Neural cell (in vitro differentiated cells): ENCODE measurements at regions not wholly inside any gene's neighbourhood (a gene's known extent, or its start where the extent isn't known, plus 50 kb on each side); places are given as distances from the start of the nearest gene placed in this dataset.

Source experiments
- H2AFZ ChIP-seq: fragments of 200-600, 300-800 bp; sonication (generic), shearing (Covaris generic); 2 replicates; pipeline ENCODE4 v1.6.0; 2014; ENCODE audit warnings: low read depth, mild to moderate bottlenecking, antibody characterized with exemption, low read length, moderate library complexity
- H3F3A ChIP-seq: fragments of 200-600 bp; shearing (Covaris generic); 2 replicates; pipeline ENCODE4 v1.6.1; 2016; ENCODE audit warnings: mild to moderate bottlenecking, moderate library complexity, mixed read lengths, antibody characterized with exemption, low read length; ENCODE audit not compliant: insufficient read depth, poor library complexity, severe bottlenecking
- H3K27ac ChIP-seq: fragments of 200-600, 300-800 bp; sonication (generic), shearing (Covaris generic); 2 replicates; pipeline ENCODE4 v1.5.1; 2014; ENCODE audit warnings: mild to moderate bottlenecking, low read length, moderate library complexity
- H3K27me3 ChIP-seq: fragments of 300-800, 200-600 bp; sonication (generic), shearing (Covaris generic); 2 replicates; pipeline ENCODE4 v1.6.0; 2014; ENCODE audit warnings: mild to moderate bottlenecking, low read depth, low read length, moderate library complexity; ENCODE audit not compliant: insufficient read depth
- H3K36me3 ChIP-seq: fragments of 300-800, 200-600 bp; sonication (generic), shearing (Covaris generic); 2 replicates; pipeline ENCODE4 v1.5.1; 2014; ENCODE audit warnings: mild to moderate bottlenecking, antibody characterized with exemption, low read length, moderate library complexity; ENCODE audit not compliant: insufficient read depth
- H3K4me2 ChIP-seq: fragments of 300-800, 200-600 bp; sonication (generic), shearing (Covaris generic); 2 replicates; pipeline ENCODE4 v1.6.0; 2014; ENCODE audit warnings: mild to moderate bottlenecking, low read length
- H3K4me3 ChIP-seq: fragments of 300-800, 200-600 bp; sonication (generic), shearing (Covaris generic); 2 replicates; pipeline ENCODE4 v1.5.1; 2014; ENCODE audit warnings: mild to moderate bottlenecking, low read length, moderate library complexity
- H3K79me2 ChIP-seq: fragments of 200-600 bp; shearing (Covaris generic); replicated peaks from 2 replicates; pipeline ENCODE4 v1.6.0; 2014; ENCODE audit warnings: mild to moderate bottlenecking, low read length, moderate library complexity; ENCODE audit not compliant: insufficient read depth
- H3K9ac ChIP-seq: fragments of 300-800, 200-600 bp; sonication (generic), shearing (Covaris generic); 2 replicates; pipeline ENCODE4 v1.6.1; 2016; ENCODE audit warnings: mild to moderate bottlenecking, low read length, mixed read lengths
- H3K9me2 ChIP-seq: fragments of 200-600 bp; shearing (Covaris generic); 2 replicates; pipeline ENCODE4 v1.6.1; 2016; ENCODE audit warnings: mild to moderate bottlenecking, low read length, mixed read lengths; ENCODE audit not compliant: insufficient read depth
- H3K9me3 ChIP-seq: fragments of 200-600, 300-800 bp; sonication (generic), shearing (Covaris generic); 2 replicates; pipeline ENCODE4 v1.6.1; 2016; ENCODE audit warnings: mild to moderate bottlenecking, mixed run types, low read length, moderate library complexity, mixed read lengths
- H4K20me1 ChIP-seq: fragments of 200-600 bp; shearing (Covaris generic); 2 replicates; pipeline ENCODE4 v1.6.1; 2016; ENCODE audit warnings: mild to moderate bottlenecking, mixed run types; ENCODE audit not compliant: insufficient read depth
- CTCF ChIP-seq: fragments of 450-650 bp; IDR thresholded peaks from 2 replicates; pipeline ENCODE4 v1.5.1; 2014; ENCODE audit warnings: antibody characterized with exemption, mild to moderate bottlenecking, moderate library complexity; ENCODE audit not compliant: poor library complexity, severe bottlenecking
- EP300 ChIP-seq: fragments of 450-650 bp; conservative IDR thresholded peaks from 2 replicates; pipeline ENCODE4 v1.6.1; 2014; ENCODE audit warnings: antibody characterized with exemption, mild to moderate bottlenecking, moderate library complexity; ENCODE audit not compliant: poor library complexity, severe bottlenecking
- EZH2 ChIP-seq: fragments of 200-600, 300-800 bp; shearing (Covaris generic), sonication (generic); IDR thresholded peaks from 2 replicates; pipeline ENCODE4 v1.6.1; 2014; ENCODE audit warnings: antibody characterized with exemption, low read length, borderline replicate concordance, mild to moderate bottlenecking; ENCODE audit not compliant: insufficient read depth, poor library complexity, severe bottlenecking
- MXI1 ChIP-seq: fragments of 450-650 bp; conservative IDR thresholded peaks from 2 replicates; pipeline ENCODE4 v1.6.1; 2014; ENCODE audit warnings: antibody characterized with exemption, mild to moderate bottlenecking; ENCODE audit not compliant: poor library complexity, severe bottlenecking
- POLR2AphosphoS5 ChIP-seq: IDR thresholded peaks from 2 replicates; pipeline ENCODE4 v1.6.1; 2012
- RAD21 ChIP-seq: fragments of 450-650 bp; conservative IDR thresholded peaks from 2 replicates; pipeline ENCODE4 v1.6.1; 2014; ENCODE audit warnings: antibody characterized with exemption, mild to moderate bottlenecking, moderate library complexity
- REST ChIP-seq: IDR thresholded peaks from 2 replicates; pipeline ENCODE4 v1.6.1; 2012; ENCODE audit warnings: borderline replicate concordance
- SMC3 ChIP-seq: fragments of 450-650 bp; conservative IDR thresholded peaks from 2 replicates; pipeline ENCODE4 v1.6.1; 2014; ENCODE audit warnings: antibody characterized with exemption, mild to moderate bottlenecking, moderate library complexity; ENCODE audit not compliant: poor library complexity
- TAF1 ChIP-seq: IDR thresholded peaks from 2 replicates; pipeline ENCODE4 v1.6.1; 2012; ENCODE audit warnings: low read depth

- H2AFZ ChIP-seq, result no peak overlapping the region
- no peaks in the 10 kb centered on the region for H3K27me3 ChIP-seq
- H3K4me3 ChIP-seq, result no peak overlapping the region
- H3K9me2 ChIP-seq, result no peaks in the 10 kb centered on the region
- no peaks in the 10 kb centered on the region for H3F3A ChIP-seq
- no peaks in the 10 kb centered on the region for H3K79me2 ChIP-seq
- no peak overlapping the region for H3K27ac ChIP-seq
- no peaks in the 10 kb centered on the region for H4K20me1 ChIP-seq
- no peaks in the 10 kb centered on the region for H3K36me3 ChIP-seq
- TF ChIP-seq RAD21 (no peak), EZH2 (no peak), POLR2AphosphoS5 (no peak), MXI1 (no peak), SMC3 (no peak), TAF1 (no peak)
- no peak overlapping the region for H3K4me2 ChIP-seq
- H3K9ac ChIP-seq, result no peak overlapping the region
- no peaks in the 10 kb centered on the region for H3K9me3 ChIP-seq
Observed at GRCh38 chr10:4004144-4004543, 219.1 kb upstream of the KLF6 start.

GRCh38 chr10:4003348-4003973, 218.5 kb upstream of the KLF6 start:
- Histone ChIP-seq H3K9me3 (no peaks in the 10 kb centered on the region), H4K20me1 (no peaks in the 10 kb centered on the region), H2AFZ (no peak overlapping the region), H3K27me3 (no peaks in the 10 kb centered on the region), H3K4me2 (no peak overlapping the region), H3K36me3 (no peaks in the 10 kb centered on the region), H3K79me2 (no peaks in the 10 kb centered on the region), H3K9ac (no peak overlapping the region), H3K27ac (no peak overlapping the region), H3F3A (no peaks in the 10 kb centered on the region), H3K9me2 (no peaks in the 10 kb centered on the region), H3K4me3 (no peak overlapping the region)
- no peak for TF ChIP-seq SMC3
- TF ChIP-seq POLR2AphosphoS5, result no peak
- TF ChIP-seq TAF1, result no peak
- TF ChIP-seq RAD21, result no peak
- no peak for TF ChIP-seq REST
- no peak for TF ChIP-seq MXI1
- no peak for TF ChIP-seq EP300
- TF ChIP-seq CTCF, result no peak
- no peak for TF ChIP-seq EZH2
